ENCODE measurements at regions not wholly inside any gene's neighbourhood (a gene's known extent, or its start where the extent isn't known, plus 50 kb on each side); places are given as distances from the start of the nearest gene placed in this dataset.

- Mint-ChIP-seq H3K27me3 (ENCODE audit: insufficient read depth) (peaks cover 2% of the 10 kb centered on the region; the same call in 1 of the 2 replicates), H3K4me3 (no peak overlapping the region), H3K9me3 (peaks cover 30% of the 10 kb centered on the region), H3K27ac (no peak overlapping the region), H3K36me3 (ENCODE audit: low read depth) (peaks cover 7% of the 10 kb centered on the region), H3K4me1 (ENCODE audit: low read depth) (no peaks in the 10 kb centered on the region)
- no peak for TF ChIP-seq CTCF (IDR thresholded peaks at IDR 0.05)
- no peak for DNase-seq
These were observed 339.2 kb upstream of the AADAT start for GRCh38 chr4:170428929-170429328.

GRCh38 chr4:170425521-170426143 lies 335.9 kb upstream of the AADAT start:
- H3K9me3 Mint-ChIP-seq, result peaks cover 23% of the 10 kb centered on the region
- TF ChIP-seq CTCF (IDR thresholded peaks at IDR 0.05), result no peak
- H3K4me1 Mint-ChIP-seq (ENCODE audit: low read depth), result no peaks in the 10 kb centered on the region

GRCh38 chr4:170425040-170425439 lies 335.3 kb upstream of the AADAT start:
- H3K4me1 Mint-ChIP-seq (ENCODE audit: low read depth), result no peaks in the 10 kb centered on the region
- H3K27ac Mint-ChIP-seq, result no peak overlapping the region

More at GRCh38 chr4:170425521-170426143, 335.9 kb upstream of the AADAT start:
- no peak for DNase-seq
- Mint-ChIP-seq H3K4me3 (no peak overlapping the region), H3K36me3 (ENCODE audit: low read depth) (peaks cover under 1% of the 10 kb centered on the region), H3K27me3 (ENCODE audit: insufficient read depth) (no peaks in the 10 kb centered on the region), H3K27ac (no peak overlapping the region)

GRCh38 chr4:170423137-170423536 lies 333.4 kb upstream of the AADAT start:
- no peak for DNase-seq
- Mint-ChIP-seq H3K4me3 (no peak overlapping the region), H3K27me3 (ENCODE audit: insufficient read depth) (no peaks in the 10 kb centered on the region), H3K27ac (no peak overlapping the region), H3K4me1 (ENCODE audit: low read depth) (no peaks in the 10 kb centered on the region), H3K9me3 (peaks cover 21% of the 10 kb centered on the region), H3K36me3 (ENCODE audit: low read depth) (no peaks in the 10 kb centered on the region)
- no peak for TF ChIP-seq CTCF (IDR thresholded peaks at IDR 0.05)

More at GRCh38 chr4:170425040-170425439, 335.3 kb upstream of the AADAT start:
- no peak for DNase-seq
- TF ChIP-seq CTCF (IDR thresholded peaks at IDR 0.05), result no peak
- no peaks in the 10 kb centered on the region for H3K27me3 Mint-ChIP-seq (ENCODE audit: insufficient read depth)
- H3K4me3 Mint-ChIP-seq, result no peak overlapping the region
- H3K9me3 Mint-ChIP-seq, result peaks cover 24% of the 10 kb centered on the region
- H3K36me3 Mint-ChIP-seq (ENCODE audit: low read depth), result no peaks in the 10 kb centered on the region

DNA sequence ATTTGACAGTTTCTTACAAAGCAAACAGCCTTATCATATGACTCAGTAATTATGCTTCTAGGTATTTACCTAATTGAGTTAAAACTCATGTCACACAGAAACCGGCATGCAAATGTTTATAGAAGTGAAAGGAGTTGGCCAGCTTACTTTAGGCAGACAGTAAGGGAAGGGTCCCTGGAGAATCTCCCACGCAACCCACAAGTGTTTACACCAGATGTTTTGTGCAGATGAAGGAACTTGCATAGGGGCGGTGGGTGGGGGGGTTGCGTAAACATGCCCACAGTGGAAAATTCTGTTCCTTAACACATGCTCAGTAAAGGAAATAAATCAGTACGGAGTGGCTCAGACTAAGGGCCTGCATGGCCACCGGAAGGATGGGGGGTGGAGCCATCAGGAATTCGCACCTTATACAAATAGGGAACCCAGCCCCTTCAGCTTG lies 330.5 kb upstream of the AADAT start:
- DNase-seq, result no peak

More for the DNA sequence above, 330.5 kb upstream of the AADAT start:
- H3K4me3 Mint-ChIP-seq, result no peak overlapping the region
- H3K27me3 Mint-ChIP-seq (ENCODE audit: insufficient read depth), result no peaks in the 10 kb centered on the region
- no peak for TF ChIP-seq CTCF (IDR thresholded peaks at IDR 0.05)
- H3K27ac Mint-ChIP-seq, result no peak overlapping the region
- H3K9me3 Mint-ChIP-seq, result peaks cover 25% of the 10 kb centered on the region
- no peaks in the 10 kb centered on the region for H3K36me3 Mint-ChIP-seq (ENCODE audit: low read depth)
- H3K4me1 Mint-ChIP-seq (ENCODE audit: low read depth), result no peaks in the 10 kb centered on the region

Data from HFFc6 (cell line).